Adrenal gland (tissue), 9 donors: ENCODE measurements at regions not wholly inside any gene's neighbourhood (a gene's known extent, or its start where the extent isn't known, plus 50 kb on each side); places are given as distances from the start of the nearest gene placed in this dataset.

Experiments used
- DNase-seq, 7 donors: peaks; one replicate each; pipeline ENCODE4 v3.0.0-alpha.2; 2019 to 2020
- H3K27ac ChIP-seq, 5 donors: fragments of 200-600 bp; sonication (generic) in 4 of 5; 1 replicate in 3 of 5; 2 replicates in 2 of 5; pipeline versions ENCODE4 v1.5.1 to v1.8.0; 2016 to 2020; ENCODE audit warnings: mild to moderate bottlenecking in 1 of 5
- H3K27me3 ChIP-seq: fragments of 200-600 bp; 2 replicates; pipeline ENCODE4 v1.8.0; 2021
- H3K36me3 ChIP-seq, 2 donors: fragments of 200-600 bp; replicated peaks in 1 of 2; 1 replicate in 1 of 2; 2 replicates in 1 of 2; pipeline versions ENCODE4 v1.5.1 to v1.8.0; 2018 to 2022
- H3K4me1 ChIP-seq, 2 donors: fragments of 200-600 bp; replicated peaks in 1 of 2; 1 replicate in 1 of 2; 2 replicates in 1 of 2; pipeline versions ENCODE4 v1.5.1 to v1.8.0; 2018 to 2021
- H3K4me3 ChIP-seq, 4 donors: fragments of 200-600 bp; sonication (generic) in 3 of 4; one replicate each; pipeline ENCODE4 v1.5.1; 2016 to 2018
- H3K9me3 ChIP-seq, 3 donors: fragments of 200-600 bp; sonication (generic) in 1 of 3; replicated peaks in 1 of 3; 1 replicate in 2 of 3; 2 replicates in 1 of 3; pipeline versions ENCODE4 v1.5.1 to v1.8.0; 2016 to 2021
- POLR2A ChIP-seq, 2 donors: fragments of 450-650 bp; IDR thresholded peaks; one replicate each; pipeline ENCODE4 v1.6.1; 2017; ENCODE audit warnings: antibody characterized with exemption in 2 of 2, mild to moderate bottlenecking in 2 of 2, moderate library complexity in 1 of 2
- WGBS, 4 donors: extraction: QIAGEN DNeasy Blood & Tissue Kit in 2 of 4; methylation state at CpG; one replicate each; pipeline versions ENCODE4 v1.1.5 to v1.1.7; 2013 to 2017; 5-methylcytosine and 5-hydroxymethylcytosine counted together
- intact Hi-C, 2 donors: fragments of 100-400 bp; cut with DNase I; formaldehyde crosslinking; loops; one replicate each; pipeline versions ENCODE4 v1.14.1 to v1.15.0; 2022 to 2023
- TF ChIP-seq, protein P1 (sequence below), 6 experiments: fragments of 450-650 bp in 4 of 6; fragments of 200-600 bp in 2 of 6; sonication (generic) in 1 of 6; IDR thresholded peaks; 1 replicate in 5 of 6; 2 replicates in 1 of 6; pipeline versions ENCODE4 v1.5.1 to v1.8.0; 2016 to 2021; ENCODE audit warnings: antibody characterized with exemption in 6 of 6, mild to moderate bottlenecking in 2 of 6, moderate library complexity in 1 of 6
- donor health status: healthy with polysubstance abuse.
- donor health status: Bipolar disorder and iron deficiency.
- donor health status: DM: yes; HTN: yes; CAD: no.
- donor health status: DM: no; HTN: no; CAD: no.
- donor health status: DM: no; HTN: no; CAD: no.

- Histone ChIP-seq H3K27ac (no peak overlapping the region), H3K9me3 (no peaks in the 10 kb centered on the region), H3K27me3 (no peaks in the 10 kb centered on the region), H3K4me3 (no peak overlapping the region), H3K4me1 (no peaks in the 10 kb centered on the region), H3K36me3 (no peaks in the 10 kb centered on the region)
- DNase-seq, result no peak
- intact Hi-C loops, result no loop called here
- TF ChIP-seq, protein P1, sequence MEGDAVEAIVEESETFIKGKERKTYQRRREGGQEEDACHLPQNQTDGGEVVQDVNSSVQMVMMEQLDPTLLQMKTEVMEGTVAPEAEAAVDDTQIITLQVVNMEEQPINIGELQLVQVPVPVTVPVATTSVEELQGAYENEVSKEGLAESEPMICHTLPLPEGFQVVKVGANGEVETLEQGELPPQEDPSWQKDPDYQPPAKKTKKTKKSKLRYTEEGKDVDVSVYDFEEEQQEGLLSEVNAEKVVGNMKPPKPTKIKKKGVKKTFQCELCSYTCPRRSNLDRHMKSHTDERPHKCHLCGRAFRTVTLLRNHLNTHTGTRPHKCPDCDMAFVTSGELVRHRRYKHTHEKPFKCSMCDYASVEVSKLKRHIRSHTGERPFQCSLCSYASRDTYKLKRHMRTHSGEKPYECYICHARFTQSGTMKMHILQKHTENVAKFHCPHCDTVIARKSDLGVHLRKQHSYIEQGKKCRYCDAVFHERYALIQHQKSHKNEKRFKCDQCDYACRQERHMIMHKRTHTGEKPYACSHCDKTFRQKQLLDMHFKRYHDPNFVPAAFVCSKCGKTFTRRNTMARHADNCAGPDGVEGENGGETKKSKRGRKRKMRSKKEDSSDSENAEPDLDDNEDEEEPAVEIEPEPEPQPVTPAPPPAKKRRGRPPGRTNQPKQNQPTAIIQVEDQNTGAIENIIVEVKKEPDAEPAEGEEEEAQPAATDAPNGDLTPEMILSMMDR (IDR thresholded peaks at IDR 0.05), result no peak
- TF ChIP-seq POLR2A (IDR thresholded peaks at IDR 0.05), result no peak
These were observed 72.8 kb upstream of the MC4R start for GRCh38 chr18:60445341-60445740.

GRCh38 chr18:60446821-60447220 is 74.2 kb upstream of the MC4R start:
- WGBS, 4 donors, result 77 to 90% (median 81%) methylated on average over 2 to 5 of the region's 5 CpGs
- H3K4me1 ChIP-seq, result no peaks in the 10 kb centered on the region
- H3K4me3 ChIP-seq, result no peak overlapping the region
- H3K9me3 ChIP-seq, result no peaks in the 10 kb centered on the region
- no peaks in the 10 kb centered on the region for H3K27me3 ChIP-seq
- intact Hi-C loops, result no loop called here
- no peak for TF ChIP-seq POLR2A (IDR thresholded peaks at IDR 0.05)
- TF ChIP-seq, protein P1 (IDR thresholded peaks at IDR 0.05), result no peak
- H3K27ac ChIP-seq, result no peak overlapping the region
- no peak for DNase-seq
- H3K36me3 ChIP-seq, result no peaks in the 10 kb centered on the region

- no peaks in the 10 kb centered on the region for H3K36me3 ChIP-seq
- H3K4me3 ChIP-seq, result no peak overlapping the region
- TF ChIP-seq, protein P1 (IDR thresholded peaks at IDR 0.05), result no peak
- TF ChIP-seq POLR2A (IDR thresholded peaks at IDR 0.05), result no peak
- intact Hi-C loops, result no loop called here
- no peaks in the 10 kb centered on the region for H3K4me1 ChIP-seq
- WGBS, 4 donors, result 64 to 75% (median 65%) methylated on average over 3 of the region's 3 CpGs
- no peak overlapping the region for H3K27ac ChIP-seq
- DNase-seq, result no peak
- H3K9me3 ChIP-seq, result no peaks in the 10 kb centered on the region
- H3K27me3 ChIP-seq, result no peaks in the 10 kb centered on the region
These were observed 76.1 kb upstream of the MC4R start for GRCh38 chr18:60448487-60449267.

DNA sequence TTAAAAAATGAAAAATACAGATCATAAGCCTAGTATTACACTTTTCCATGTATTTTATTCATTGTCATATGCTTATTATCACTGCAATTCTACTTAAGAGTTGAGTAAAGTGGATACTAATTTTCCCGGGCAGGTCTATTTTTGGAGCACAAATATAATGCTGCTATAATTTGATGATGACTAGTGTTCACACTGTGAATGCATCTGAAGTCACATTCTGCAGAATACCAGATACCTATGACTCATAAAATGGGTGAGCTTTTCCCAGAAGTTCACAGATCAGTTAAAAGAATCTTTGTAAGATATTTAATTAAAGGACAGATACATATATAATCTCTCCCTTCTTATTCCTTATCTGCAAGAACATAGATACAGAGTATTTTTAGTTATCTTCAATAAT is 79.8 kb upstream of the MC4R start:
- no peak for DNase-seq
- intact Hi-C loops, result no loop called here
- no peaks in the 10 kb centered on the region for H3K9me3 ChIP-seq
- no peaks in the 10 kb centered on the region for H3K4me1 ChIP-seq
- no peaks in the 10 kb centered on the region for H3K36me3 ChIP-seq
- no peak overlapping the region for H3K27ac ChIP-seq
- no peak overlapping the region for H3K4me3 ChIP-seq
- WGBS, 4 donors, result 61 to 69% (median 67%) methylated on average over 1 of the region's 1 CpG
- TF ChIP-seq, protein P1 (IDR thresholded peaks at IDR 0.05), result no peak
- TF ChIP-seq POLR2A (IDR thresholded peaks at IDR 0.05), result no peak
- H3K27me3 ChIP-seq, result no peaks in the 10 kb centered on the region
